GM19351 (cell line): ENCODE measurements at regions not wholly inside any gene's neighbourhood (a gene's known extent, or its start where the extent isn't known, plus 50 kb on each side); places are given as distances from the start of the nearest gene placed in this dataset.
"Not testable (repeated sequence)": the region's sequence is repeated elsewhere in the genome, so short reads cannot be mapped to it uniquely, and the experiment has no call there.

ENCODE experiments used
- ATAC-seq: cut with Tn5 transposase; IDR thresholded peaks from one replicate; pipeline ENCODE4 v1.9.1; 2021; ENCODE audit warnings: mild to moderate bottlenecking, moderate library complexity; ENCODE audit not compliant: unreplicated experiment

- no peak for ATAC-seq
Observed at GRCh38 chr3:101142160-101142559, 148.9 kb upstream of the ABI3BP start.

GRCh38 chr3:101141135-101141534 lies 147.9 kb upstream of the ABI3BP start:
- ATAC-seq: no peak

- no peak for ATAC-seq
Observed at GRCh38 chr3:101138817-101139216, 145.6 kb upstream of the ABI3BP start.

DNA sequence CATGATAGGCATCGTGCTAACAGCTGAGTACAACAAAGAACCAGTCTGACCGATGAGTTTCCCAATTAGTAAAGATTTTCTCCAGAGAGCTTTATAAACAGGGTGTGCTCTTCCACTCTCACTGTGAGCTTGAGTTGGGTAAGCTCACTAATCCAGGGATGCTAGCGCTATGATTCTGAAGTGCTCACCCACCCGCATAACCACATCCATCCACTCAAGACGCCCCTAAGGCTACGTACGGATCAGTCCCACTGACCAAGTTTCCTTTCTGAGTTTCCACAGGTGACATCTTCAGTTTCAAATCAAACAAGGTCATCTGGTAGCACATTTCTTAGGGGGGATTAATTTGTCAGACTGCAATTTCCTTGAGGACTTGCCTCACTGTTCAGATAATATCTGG lies 141.1 kb upstream of the ABI3BP start:
- no peak for ATAC-seq

GRCh38 chr3:101133652-101134051 lies 140.4 kb upstream of the ABI3BP start:
- ATAC-seq: peak; percentile 45

- ATAC-seq: not testable (repeated sequence)
Observed at GRCh38 chr3:101133197-101133596, 140.0 kb upstream of the ABI3BP start.

- no peak for ATAC-seq
Observed at GRCh38 chr3:101131767-101132166, 138.5 kb upstream of the ABI3BP start.

- ATAC-seq: no peak
Observed at GRCh38 chr3:101128786-101129185, 135.6 kb upstream of the ABI3BP start.

DNA sequence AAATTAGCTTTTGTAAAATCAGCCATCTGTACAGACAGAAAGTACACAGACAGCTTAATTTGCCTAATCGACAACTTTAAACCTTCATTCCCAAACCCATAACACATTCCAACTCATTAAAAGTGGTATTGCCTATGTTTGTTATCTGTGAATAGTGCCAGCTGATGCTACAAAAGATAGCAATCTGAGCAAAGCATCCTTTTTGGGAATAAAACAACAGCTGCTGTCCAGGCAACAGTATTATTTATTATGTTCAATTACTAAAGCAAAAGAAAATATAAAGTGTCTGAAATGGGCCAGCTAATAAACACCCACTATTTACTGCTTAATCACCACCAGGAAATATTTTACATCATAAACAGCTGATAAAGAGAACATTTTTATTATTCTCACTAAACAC lies 134.8 kb upstream of the ABI3BP start:
- no peak for ATAC-seq

GRCh38 chr3:101124125-101124524 lies 130.9 kb upstream of the ABI3BP start:
- ATAC-seq: no peak

DNA sequence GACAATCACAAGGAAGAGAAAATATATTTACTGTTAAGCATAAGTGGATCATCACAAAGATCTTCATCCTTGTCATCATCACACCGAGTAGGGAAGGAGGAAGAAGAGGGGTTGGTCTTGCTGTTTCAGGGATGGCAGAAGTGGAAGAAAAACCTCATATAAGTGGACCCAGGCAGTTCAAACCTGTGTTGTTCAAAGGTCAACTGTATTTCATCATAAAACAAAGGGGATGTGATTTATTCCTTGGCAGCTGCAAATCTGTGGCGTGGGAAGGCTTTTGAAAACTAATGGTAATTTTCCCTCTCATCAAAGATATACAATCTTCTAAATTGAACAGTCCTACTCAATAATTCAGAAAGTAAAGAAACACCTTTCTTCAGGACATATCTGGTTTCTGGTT lies 129.9 kb upstream of the ABI3BP start:
- no peak for ATAC-seq

- ATAC-seq: no peak
Observed at GRCh38 chr3:101122681-101123080, 129.5 kb upstream of the ABI3BP start.

GRCh38 chr3:101120039-101120438 lies 126.8 kb upstream of the ABI3BP start:
- no peak for ATAC-seq

- no peak for ATAC-seq
Observed at GRCh38 chr3:101119535-101119934, 126.3 kb upstream of the ABI3BP start.

- ATAC-seq: no peak
Observed at GRCh38 chr3:101117980-101118379, 124.8 kb upstream of the ABI3BP start.

DNA sequence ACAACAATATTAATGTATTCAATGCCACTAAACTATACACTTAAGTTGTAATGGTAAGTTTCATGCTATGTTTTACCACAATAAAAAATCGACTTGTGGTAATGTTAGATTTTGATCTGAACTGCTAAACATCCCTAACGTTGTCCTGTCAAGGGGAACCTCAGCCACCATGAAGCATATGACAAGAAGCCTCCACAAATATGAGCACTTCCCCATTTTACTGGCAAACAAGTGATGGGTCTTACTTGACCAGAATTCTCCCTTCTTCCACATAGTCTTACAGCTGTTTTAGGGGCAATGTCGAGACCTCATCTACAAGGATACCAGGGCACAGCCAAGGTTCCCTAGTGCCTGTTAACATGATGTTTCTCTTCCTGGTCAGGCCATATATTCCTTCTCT lies 124.2 kb upstream of the ABI3BP start:
- ATAC-seq: no peak

DNA sequence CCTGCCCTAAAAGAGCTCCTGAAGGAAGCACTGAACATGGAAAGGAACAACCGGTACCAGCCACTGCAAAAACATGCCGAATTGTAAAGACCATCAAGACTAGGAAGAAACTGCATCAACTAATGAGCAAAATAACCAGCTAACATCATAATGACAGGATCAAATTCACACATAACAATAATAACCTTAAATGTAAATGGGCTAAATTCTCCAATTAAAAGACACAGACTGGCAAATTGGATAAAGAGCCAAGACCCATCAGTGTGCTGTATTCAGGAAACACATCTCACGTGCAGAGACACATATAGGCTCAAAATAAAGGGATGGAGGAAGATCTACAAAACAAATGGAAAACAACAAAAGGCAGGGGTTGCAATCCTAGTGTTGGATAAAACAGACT lies 117.1 kb upstream of the ABI3BP start:
- not testable (repeated sequence) for ATAC-seq

GRCh38 chr3:101104321-101104720 lies 111.1 kb upstream of the ABI3BP start:
- ATAC-seq: no peak

DNA sequence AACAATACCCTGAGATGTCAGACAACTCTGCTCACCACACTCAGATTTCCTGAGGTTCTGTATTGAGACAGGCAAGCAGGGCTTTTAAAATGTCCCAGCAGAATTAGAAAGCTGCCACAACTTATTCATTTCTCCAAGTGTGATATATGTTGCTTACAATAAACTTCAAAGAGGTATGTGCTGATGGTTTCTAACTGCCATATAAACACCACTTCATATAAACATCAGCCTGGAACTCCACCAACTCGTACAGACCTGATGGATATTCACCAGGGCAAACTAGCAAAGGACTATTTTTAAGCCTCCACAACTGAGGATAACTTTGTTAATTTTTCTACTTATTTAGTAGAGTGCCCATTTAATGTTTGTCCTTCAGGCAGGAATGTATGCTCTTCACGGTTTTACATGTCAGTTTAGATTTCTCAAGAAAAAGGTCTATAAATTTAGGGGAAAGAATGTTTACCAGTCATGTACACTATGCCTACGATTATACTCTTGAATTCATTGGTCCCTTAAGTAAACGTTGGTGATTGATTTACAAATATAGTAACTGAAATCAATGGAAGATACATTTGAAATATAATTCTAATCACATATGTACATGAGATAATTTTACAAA lies 109.6 kb upstream of the ABI3BP start:
- ATAC-seq: no peak

DNA sequence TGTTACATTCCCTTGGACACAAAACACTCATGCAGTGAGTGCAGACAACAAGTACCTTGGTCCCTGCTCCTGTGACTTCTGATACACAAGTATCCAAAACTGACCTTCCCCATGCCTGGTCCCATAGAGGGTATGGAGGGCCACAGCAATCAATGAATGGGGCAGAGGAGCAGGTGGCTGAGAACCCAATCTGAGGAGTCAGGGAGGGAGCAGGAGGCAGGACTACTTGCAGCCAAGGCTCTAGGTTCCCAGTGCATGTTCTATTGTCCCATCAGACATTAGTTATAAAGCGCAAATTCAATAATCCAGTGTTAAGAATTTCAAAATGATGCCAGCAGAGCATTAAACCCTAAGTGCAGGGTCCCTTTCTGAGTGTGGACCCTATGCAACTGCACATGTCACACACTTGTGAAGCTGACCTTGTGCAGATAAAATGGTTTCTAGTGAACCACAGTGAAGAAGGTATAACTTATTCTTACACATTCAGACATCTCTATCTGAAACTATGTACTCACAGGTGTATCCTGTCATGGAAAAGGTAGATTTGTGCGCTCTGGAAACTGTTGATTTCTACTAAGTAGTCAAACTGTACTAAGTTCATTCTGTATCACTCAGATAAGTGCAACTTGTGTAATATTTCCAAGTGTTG lies 107.3 kb upstream of the ABI3BP start:
- no peak for ATAC-seq

GRCh38 chr3:101099791-101100190 lies 106.6 kb upstream of the ABI3BP start:
- no peak for ATAC-seq

DNA sequence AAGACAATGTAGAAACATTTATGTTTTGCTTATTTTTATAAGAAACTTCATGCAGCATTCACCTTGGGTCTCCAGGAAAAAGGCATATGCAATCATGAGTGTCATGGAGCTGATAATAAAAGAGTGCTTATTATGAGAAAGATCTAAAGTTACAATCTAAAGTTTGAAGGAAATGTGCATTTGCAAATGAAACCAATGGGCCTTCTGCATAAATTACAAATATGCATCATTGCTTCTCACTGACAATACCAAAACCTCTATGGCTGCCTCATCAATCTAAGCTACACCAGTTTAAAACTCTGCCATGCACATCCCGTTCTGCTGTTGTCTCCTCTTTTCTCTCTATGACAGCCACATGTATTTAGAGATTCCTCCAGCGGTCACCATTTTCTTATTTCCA lies 103.2 kb upstream of the ABI3BP start:
- no peak for ATAC-seq
